ENCODE measurements at regions not wholly inside any gene's neighbourhood (a gene's known extent, or its start where the extent isn't known, plus 50 kb on each side); places are given as distances from the start of the nearest gene placed in this dataset.

GRCh38 chr9:38234479-38235170 is 157.9 kb upstream of the ALDH1B1 start:
- TF ChIP-seq, protein P1, sequence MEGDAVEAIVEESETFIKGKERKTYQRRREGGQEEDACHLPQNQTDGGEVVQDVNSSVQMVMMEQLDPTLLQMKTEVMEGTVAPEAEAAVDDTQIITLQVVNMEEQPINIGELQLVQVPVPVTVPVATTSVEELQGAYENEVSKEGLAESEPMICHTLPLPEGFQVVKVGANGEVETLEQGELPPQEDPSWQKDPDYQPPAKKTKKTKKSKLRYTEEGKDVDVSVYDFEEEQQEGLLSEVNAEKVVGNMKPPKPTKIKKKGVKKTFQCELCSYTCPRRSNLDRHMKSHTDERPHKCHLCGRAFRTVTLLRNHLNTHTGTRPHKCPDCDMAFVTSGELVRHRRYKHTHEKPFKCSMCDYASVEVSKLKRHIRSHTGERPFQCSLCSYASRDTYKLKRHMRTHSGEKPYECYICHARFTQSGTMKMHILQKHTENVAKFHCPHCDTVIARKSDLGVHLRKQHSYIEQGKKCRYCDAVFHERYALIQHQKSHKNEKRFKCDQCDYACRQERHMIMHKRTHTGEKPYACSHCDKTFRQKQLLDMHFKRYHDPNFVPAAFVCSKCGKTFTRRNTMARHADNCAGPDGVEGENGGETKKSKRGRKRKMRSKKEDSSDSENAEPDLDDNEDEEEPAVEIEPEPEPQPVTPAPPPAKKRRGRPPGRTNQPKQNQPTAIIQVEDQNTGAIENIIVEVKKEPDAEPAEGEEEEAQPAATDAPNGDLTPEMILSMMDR (IDR thresholded peaks at IDR 0.05; ENCODE audit: borderline replicate concordance, extremely low read depth, low read length, poor library complexity, severe bottlenecking) = no peak
- TF ChIP-seq EZH2 (IDR thresholded peaks at IDR 0.05; ENCODE audit: borderline replicate concordance, low read depth, low read length, severe bottlenecking) = no peak

Data from DND-41 (cell line).